Caki2 (cell line): ENCODE measurements at regions not wholly inside any gene's neighbourhood (a gene's known extent, or its start where the extent isn't known, plus 50 kb on each side); places are given as distances from the start of the nearest gene placed in this dataset.

Source experiments
- DNase-seq: peaks from one replicate; pipeline ENCODE4 v3.0.0-alpha.2; 2015; ENCODE audit warnings: low read depth
- in situ Hi-C: cut with HindIII; loops from 2 replicates; pipeline ENCODE4 v1.10.0; 2016; ENCODE audit warnings: low sequenced_read_pairs, low pct_unique_long_range_greater_than_20kb, mixed read lengths

DNA sequence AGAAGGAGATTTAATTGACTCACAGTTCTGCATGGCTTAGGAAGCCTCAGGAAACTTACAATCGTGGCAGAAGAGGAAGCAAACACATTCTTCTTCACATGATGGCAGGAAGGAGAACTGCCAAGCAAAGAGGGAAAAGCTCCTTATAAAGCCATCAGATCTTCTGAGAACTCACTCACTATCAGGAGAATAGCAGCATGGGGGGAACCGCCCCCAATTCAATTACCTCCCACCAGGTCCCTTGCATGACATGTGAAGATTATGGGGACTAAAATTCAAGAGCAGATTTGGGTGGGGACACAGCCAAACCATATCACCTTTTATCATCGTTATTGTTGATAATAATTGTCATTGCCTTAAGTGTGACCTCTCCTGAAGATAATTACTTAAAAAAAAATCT is 197.9 kb upstream of the SLC14A2 start:
- no peak for DNase-seq
- in situ Hi-C loops = no loop called here

DNA sequence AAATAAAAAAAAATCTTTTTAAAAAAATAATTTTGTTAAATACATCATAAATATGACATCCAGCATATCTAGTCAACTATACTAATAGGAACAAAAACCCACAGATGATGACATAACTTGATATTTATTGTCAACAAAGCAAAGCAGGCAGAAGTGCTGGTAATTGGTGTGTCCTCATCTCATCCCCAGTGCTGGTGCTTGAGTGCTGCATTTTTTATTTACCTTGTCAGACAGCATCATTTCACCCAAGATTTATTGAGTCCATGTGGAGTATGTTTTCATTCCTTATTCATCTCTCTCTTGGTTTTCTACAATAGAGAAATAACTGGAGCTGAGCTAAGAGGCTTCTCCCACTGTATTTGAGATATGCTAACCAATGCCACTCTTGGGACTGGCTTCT is 191.6 kb upstream of the SLC14A2 start:
- DNase-seq = no peak
- in situ Hi-C loops = no loop called here

- in situ Hi-C loops = no loop called here
- DNase-seq = no peak
Observed at GRCh38 chr18:45430041-45430440, 185.2 kb upstream of the SLC14A2 start.

GRCh38 chr18:45435810-45436209 is 179.5 kb upstream of the SLC14A2 start:
- DNase-seq = no peak
- in situ Hi-C loops = no loop called here

DNA sequence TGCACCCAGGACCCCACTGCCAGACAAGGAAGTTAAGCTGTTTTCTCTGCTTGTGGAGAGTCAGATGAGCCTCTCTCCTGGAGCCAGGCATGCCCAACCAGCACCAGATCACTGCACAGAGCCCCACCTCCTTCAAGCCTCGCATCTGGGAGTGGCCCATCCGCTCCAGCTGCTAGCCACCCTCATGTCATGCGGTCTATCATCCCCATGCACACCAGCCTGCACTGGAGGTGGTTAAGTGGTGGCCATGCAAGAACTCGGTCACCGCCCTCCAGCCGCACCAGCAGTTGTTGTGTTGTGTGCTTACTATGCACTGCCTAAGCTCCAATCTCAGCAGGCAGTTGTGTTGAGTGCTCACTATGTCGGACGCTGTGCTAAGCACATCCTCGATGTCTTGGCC is 177.9 kb upstream of the SLC14A2 start:
- DNase-seq = no peak
- in situ Hi-C loops = no loop called here

GRCh38 chr18:45439851-45440645 is 175.2 kb upstream of the SLC14A2 start:
- in situ Hi-C loops = no loop called here
- DNase-seq = no peak

DNA sequence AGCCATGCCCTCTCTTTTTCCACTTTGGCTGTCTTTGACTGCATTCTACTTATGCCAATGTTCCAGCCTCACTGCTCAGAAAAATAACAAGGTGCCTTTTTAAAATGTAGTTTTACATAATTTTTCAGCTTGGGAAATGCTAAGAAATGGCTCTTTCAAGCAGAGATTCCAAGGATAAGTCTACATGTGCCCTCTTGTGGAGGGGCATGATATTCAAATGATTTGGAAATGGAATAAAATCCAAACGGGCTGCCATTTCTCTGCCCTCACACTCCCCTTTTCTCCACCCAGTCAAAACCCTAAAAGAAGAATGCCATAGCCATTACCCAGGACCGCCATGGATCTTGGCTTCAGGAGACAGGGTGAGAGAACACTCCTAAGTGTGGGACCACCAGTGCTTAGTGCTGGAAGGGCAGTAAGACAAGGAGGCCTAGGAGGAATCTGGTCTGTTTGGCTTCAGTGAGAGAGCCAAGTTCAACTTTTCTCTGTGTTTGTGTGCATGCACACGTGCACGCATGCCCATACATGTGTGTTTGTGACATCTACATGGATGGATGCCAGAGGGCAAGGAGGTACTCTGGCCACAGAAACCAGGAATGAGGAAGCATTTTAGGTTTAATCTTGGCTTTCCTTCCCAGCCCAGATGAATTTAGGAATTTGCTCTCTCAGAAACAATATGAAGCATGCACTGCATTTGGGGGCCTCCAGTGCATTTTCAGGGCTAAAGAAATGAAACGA is 174.0 kb upstream of the SLC14A2 start:
- in situ Hi-C loops = no loop called here
- DNase-seq = no peak

GRCh38 chr18:45444040-45444439 is 171.2 kb upstream of the SLC14A2 start:
- in situ Hi-C loops = no loop called here
- no peak for DNase-seq

- in situ Hi-C loops = no loop called here
Observed at GRCh38 chr18:45447355-45448265, 167.7 kb upstream of the SLC14A2 start.

DNA sequence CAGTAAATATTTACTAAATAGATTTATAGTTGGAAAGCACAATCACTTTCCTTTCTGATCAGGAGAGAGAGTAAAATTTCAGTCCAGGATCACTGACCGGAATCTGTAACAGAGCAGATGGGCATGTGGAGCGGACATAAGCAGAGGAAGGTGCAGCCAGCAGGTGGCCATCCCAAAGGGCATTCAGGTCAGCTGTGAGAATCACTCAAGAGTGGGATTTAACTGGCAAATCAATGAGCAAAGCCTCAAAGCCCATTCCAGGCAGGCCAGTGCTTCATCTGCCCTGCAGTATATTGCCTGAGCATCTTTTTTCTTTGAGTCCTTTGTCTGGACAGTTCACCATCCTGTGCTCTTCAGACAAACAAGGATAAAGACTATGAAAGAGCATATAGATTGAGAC is 166.4 kb upstream of the SLC14A2 start:
- DNase-seq = no peak
- in situ Hi-C loops = no loop called here

More at GRCh38 chr18:45447355-45448265, 167.7 kb upstream of the SLC14A2 start:
- no peak for DNase-seq

- in situ Hi-C loops = no loop called here
- no peak for DNase-seq
Observed at GRCh38 chr18:45449418-45450227, 165.7 kb upstream of the SLC14A2 start.

DNA sequence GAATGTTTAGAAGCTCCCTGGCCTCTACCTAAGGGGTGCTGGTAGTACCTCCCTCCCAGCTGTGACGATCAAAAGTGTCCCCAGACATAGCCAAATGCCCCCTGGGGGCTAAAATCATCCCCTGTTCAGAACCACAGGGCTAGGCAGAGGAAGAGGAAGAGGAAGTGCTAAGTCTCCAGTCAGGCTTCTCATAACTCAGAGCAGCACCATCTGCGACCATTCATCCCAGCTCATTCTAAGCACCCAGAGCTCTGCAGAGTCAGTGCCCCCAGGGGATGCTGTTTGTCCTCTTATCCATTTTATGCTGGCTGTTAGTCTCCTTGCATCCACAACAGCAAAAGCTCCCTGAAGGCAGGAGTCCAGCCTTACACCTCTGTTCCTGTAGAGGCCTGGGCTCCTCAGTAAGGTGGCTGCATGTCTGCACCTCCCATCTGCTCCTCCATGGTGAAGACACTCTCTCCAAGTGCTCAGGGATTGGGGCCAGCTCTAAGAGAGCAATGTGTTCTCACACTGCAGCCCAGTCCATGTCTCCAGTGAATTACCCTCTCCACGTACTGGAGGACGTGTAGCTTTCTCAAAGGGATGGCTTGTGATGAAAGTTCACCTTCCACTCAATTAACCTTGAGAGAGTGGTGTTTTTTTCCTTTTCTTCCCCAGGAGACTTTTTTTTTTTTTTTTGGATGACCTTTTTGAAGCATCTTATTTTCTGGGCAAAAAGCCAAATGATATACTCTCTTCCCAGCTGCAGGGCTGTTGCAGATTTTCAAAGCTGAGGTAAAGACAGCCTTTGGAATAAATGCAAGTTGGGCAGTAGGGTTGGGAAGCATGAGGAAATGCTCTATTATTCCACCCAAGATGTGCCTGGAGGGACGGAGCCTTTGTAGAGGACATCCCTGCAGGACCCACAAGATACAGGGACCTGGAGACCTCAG is 158.9 kb upstream of the SLC14A2 start:
- DNase-seq = no peak
- in situ Hi-C loops = no loop called here

GRCh38 chr18:45458033-45458432 is 157.2 kb upstream of the SLC14A2 start:
- in situ Hi-C loops = no loop called here
- no peak for DNase-seq

GRCh38 chr18:45462179-45462578 is 153.1 kb upstream of the SLC14A2 start:
- DNase-seq = no peak
- in situ Hi-C loops = no loop called here

DNA sequence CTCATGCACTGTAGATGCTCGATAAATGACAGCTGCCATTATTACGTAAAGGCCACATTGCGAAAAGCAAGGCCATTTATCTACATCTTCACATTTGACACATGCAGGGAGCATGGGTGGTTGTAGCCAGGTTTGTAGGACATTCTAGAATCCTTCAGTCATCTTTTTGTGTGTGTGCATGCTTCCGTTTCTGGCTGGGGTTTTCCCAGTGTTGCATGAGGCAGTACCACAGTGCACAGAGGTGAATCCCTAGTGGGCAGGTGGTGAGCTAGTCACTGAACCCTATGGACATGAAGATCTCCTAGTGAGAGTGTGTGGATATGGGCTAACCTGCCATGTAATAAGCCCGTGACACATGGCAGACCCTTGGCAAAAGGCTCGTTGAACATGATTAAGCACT is 151.8 kb upstream of the SLC14A2 start:
- no peak for DNase-seq
- in situ Hi-C loops = no loop called here

- in situ Hi-C loops = no loop called here
- no peak for DNase-seq
Observed at GRCh38 chr18:45464619-45465018, 150.7 kb upstream of the SLC14A2 start.

GRCh38 chr18:45467293-45467692 is 148.0 kb upstream of the SLC14A2 start:
- in situ Hi-C loops = no loop called here
- no peak for DNase-seq
